Subcutaneous abdominal adipose tissue (tissue), 5 donors: ENCODE measurements at regions not wholly inside any gene's neighbourhood (a gene's known extent, or its start where the extent isn't known, plus 50 kb on each side); places are given as distances from the start of the nearest gene placed in this dataset.

Experiments used
- H3K27ac ChIP-seq: one replicate; pipeline ENCODE4 v1.7.0; 2013; ENCODE audit warnings: low read depth, mild to moderate bottlenecking, inconsistent platforms, low read length, moderate library complexity
- H3K27me3 ChIP-seq, 5 donors: one replicate each; pipeline ENCODE4 v1.7.0; 2013; ENCODE audit warnings: low read length in 5 of 5, inconsistent platforms in 1 of 5; ENCODE audit not compliant: control insufficient read depth in 5 of 5, insufficient read depth in 4 of 5
- H3K36me3 ChIP-seq, 5 donors: one replicate each; pipeline ENCODE4 v1.7.0; 2013; ENCODE audit warnings: low read length in 5 of 5; ENCODE audit not compliant: control insufficient read depth in 5 of 5, insufficient read depth in 5 of 5
- H3K4me1 ChIP-seq, 5 donors: one replicate each; pipeline ENCODE4 v1.7.0; 2013; ENCODE audit warnings: low read length in 5 of 5, mild to moderate bottlenecking in 3 of 5, moderate library complexity in 1 of 5; ENCODE audit not compliant: control insufficient read depth in 5 of 5, insufficient read depth in 5 of 5
- H3K4me3 ChIP-seq, 5 donors: one replicate each; pipeline ENCODE4 v1.7.0; 2013; ENCODE audit warnings: low read length in 5 of 5, low read depth in 1 of 5
- H3K9ac ChIP-seq, 5 donors: one replicate each; pipeline ENCODE4 v1.7.0; 2013; ENCODE audit warnings: low read length in 5 of 5, mild to moderate bottlenecking in 4 of 5, moderate library complexity in 3 of 5
- H3K9me3 ChIP-seq, 5 donors: one replicate each; pipeline ENCODE4 v1.7.0; 2013; ENCODE audit warnings: low read length in 5 of 5; ENCODE audit not compliant: control insufficient read depth in 5 of 5
- donor health status: healthy.
- donor health status: healthy.
- donor health status: healthy.
- donor health status: healthy.
- donor health status: healthy.

DNA sequence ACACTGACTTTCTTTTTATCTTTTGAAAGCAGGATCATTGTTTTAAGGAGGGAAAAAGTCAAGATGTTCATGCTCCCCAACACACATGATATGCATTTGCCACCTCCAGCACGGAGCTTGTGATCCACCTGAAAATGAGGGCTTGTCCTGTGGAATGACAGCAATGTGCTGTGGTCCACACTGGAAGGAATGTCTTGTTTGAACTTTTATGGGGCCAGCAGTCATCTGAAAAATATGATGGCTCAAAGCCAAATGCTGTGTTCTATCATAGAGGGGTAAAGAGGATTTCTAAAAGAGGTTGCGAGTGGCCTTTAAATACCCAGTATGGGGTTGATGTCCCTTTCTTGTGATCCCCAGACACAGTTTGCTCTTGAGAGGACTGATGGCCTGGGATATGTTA is 226.5 kb upstream of the SPRED2 start:
- peaks cover 0 to 2% (median 0%) of the 10 kb centered on the region in 5 donors for H3K9me3 ChIP-seq
- no peak overlapping the region for H3K27ac ChIP-seq
- H3K4me1 ChIP-seq, result peaks cover 0 to 10% (median 7%) of the 10 kb centered on the region in 5 donors
- H3K4me3 ChIP-seq, result no peak overlapping the region
- no peak overlapping the region for H3K9ac ChIP-seq
- no peaks in the 10 kb centered on the region for H3K36me3 ChIP-seq
- H3K27me3 ChIP-seq, result peaks cover 0 to 3% (median 0%) of the 10 kb centered on the region in 5 donors

DNA sequence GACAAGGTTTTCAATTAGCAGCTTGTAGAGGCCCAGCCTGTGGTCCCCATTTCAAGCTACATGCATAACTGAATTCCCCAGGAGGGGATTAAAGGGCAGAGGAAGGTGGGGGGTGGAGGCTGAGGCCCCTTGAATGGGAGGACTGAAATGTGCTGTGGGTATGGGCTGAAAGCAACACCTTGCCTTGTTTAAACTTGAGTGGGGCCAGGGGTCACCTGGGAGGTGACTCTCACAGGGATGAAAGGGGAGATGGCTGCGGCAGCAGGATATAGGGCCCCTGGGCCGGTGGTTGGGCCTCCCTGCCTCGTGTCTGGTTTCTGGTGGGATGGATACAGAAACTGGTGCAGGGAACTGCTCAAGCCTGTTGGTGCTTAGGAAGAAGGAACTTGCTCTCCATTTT is 225.9 kb upstream of the SPRED2 start:
- H3K4me3 ChIP-seq, result no peak overlapping the region
- no peaks in the 10 kb centered on the region for H3K36me3 ChIP-seq
- peaks cover 0 to 2% (median 0%) of the 10 kb centered on the region in 5 donors for H3K9me3 ChIP-seq
- H3K9ac ChIP-seq, result no peak overlapping the region
- H3K27ac ChIP-seq, result no peak overlapping the region
- peaks cover 0 to 3% (median 0%) of the 10 kb centered on the region in 5 donors for H3K27me3 ChIP-seq
- peaks cover 0 to 10% (median 7%) of the 10 kb centered on the region in 5 donors for H3K4me1 ChIP-seq

DNA sequence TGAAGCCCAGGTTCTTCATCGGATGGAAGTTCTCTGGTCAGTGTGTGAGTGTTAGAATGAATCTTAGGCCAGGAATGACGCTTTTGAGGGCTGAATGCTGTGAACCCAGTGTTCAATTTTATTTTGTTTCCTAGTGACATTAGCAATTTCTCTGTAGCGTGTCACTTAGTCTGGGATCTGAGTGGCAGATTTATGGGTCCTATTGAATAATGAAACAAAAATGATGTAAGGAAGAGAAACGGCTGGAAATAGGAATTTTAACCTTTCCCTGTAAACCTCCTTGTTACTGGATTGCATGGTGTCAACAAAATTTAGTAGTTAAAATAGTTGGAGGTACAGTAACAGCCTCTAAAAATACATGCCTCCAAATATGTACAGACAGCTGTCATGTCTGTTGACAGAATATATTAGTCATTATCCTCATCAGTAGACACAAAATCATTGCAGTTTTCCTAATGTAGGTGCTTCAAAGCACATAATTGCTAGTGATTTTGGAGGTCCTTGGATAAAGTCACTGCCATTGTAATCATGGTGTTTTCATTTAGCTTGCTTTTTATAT is 223.8 kb upstream of the SPRED2 start:
- Histone ChIP-seq H3K27ac (no peak overlapping the region), H3K9ac (no peak overlapping the region), H3K27me3 (peaks cover 0 to 3% (median 0%) of the 10 kb centered on the region in 5 donors), H3K4me3 (no peak overlapping the region), H3K36me3 (no peaks in the 10 kb centered on the region), H3K9me3 (peaks cover 0 to 2% (median 0%) of the 10 kb centered on the region in 5 donors), H3K4me1 (no peaks in the 10 kb centered on the region)

DNA sequence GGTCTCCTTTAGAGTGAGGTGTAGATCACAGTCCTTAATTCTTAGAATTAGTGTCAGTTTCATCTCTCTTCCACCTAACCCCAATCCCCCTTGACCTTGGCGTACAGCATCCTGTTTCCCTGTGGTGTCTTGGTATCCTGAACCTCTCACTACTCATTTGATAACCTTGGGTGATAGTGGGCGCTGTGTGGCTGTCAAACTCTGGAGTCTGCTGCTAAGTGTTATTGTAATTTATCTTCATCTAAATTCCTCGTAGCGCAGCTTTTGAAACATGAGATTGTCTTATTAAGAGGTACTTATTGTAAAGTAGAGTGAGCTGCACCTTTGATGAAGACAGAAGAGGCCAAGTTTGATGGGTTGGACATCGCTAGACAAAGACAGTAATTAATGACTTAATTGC is 222.6 kb upstream of the SPRED2 start:
- Histone ChIP-seq H3K36me3 (no peaks in the 10 kb centered on the region), H3K27me3 (peaks cover 0 to 3% (median 0%) of the 10 kb centered on the region in 5 donors), H3K27ac (no peak overlapping the region), H3K4me3 (no peak overlapping the region), H3K9me3 (peaks cover 0 to 2% (median 0%) of the 10 kb centered on the region in 5 donors), H3K9ac (no peak overlapping the region), H3K4me1 (no peaks in the 10 kb centered on the region)

DNA sequence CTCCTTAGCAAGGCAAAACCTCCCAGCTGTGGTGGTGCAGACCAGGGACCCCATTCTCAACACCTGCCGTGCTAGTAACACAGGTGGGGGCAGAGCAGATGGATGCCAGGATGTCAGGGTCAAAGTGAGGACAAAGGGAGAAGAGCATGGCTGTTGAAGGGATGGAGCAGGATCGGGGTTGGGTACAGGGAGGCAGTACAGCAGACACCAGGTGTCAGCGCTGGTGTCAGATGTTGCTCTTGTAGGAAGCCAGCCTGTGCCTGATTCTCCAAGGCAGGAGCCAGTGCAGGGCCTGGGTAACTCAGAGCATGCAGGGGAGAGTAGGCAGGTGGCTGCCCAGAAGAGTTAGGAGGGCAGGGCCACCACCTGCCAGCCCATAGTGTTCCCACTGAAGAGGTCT is 222.1 kb upstream of the SPRED2 start:
- H3K9me3 ChIP-seq, result peaks cover 0 to 2% (median 0%) of the 10 kb centered on the region in 5 donors
- no peak overlapping the region for H3K9ac ChIP-seq
- no peaks in the 10 kb centered on the region for H3K4me1 ChIP-seq
- no peak overlapping the region for H3K27ac ChIP-seq
- peaks cover 0 to 3% (median 0%) of the 10 kb centered on the region in 5 donors for H3K27me3 ChIP-seq
- no peak overlapping the region for H3K4me3 ChIP-seq
- H3K36me3 ChIP-seq, result no peaks in the 10 kb centered on the region

DNA sequence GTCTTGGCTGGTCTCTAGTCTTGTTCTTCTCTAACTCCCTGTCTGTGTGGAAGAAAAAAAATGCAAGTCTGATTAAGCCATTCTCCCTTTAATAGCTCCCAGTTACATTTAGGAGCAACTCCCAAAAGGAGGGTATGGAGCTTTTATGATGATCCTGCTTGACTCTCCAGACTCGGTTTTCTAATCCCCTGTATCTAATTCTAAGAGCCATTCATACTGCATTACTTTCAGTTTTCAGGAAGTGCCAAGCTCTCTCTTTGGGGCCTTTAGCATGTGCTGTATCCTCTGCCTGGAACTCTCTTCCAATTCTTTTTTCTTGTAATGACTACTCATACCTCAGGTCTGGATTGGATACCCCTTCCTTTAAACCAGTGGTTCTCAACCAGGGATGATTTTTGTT is 219.7 kb upstream of the SPRED2 start:
- H3K9me3 ChIP-seq, result peaks cover 0 to 2% (median 0%) of the 10 kb centered on the region in 5 donors
- no peaks in the 10 kb centered on the region for H3K4me1 ChIP-seq
- H3K9ac ChIP-seq, result no peak overlapping the region
- no peaks in the 10 kb centered on the region for H3K27me3 ChIP-seq
- H3K4me3 ChIP-seq, result no peak overlapping the region
- H3K36me3 ChIP-seq, result no peaks in the 10 kb centered on the region
- H3K27ac ChIP-seq, result no peak overlapping the region

DNA sequence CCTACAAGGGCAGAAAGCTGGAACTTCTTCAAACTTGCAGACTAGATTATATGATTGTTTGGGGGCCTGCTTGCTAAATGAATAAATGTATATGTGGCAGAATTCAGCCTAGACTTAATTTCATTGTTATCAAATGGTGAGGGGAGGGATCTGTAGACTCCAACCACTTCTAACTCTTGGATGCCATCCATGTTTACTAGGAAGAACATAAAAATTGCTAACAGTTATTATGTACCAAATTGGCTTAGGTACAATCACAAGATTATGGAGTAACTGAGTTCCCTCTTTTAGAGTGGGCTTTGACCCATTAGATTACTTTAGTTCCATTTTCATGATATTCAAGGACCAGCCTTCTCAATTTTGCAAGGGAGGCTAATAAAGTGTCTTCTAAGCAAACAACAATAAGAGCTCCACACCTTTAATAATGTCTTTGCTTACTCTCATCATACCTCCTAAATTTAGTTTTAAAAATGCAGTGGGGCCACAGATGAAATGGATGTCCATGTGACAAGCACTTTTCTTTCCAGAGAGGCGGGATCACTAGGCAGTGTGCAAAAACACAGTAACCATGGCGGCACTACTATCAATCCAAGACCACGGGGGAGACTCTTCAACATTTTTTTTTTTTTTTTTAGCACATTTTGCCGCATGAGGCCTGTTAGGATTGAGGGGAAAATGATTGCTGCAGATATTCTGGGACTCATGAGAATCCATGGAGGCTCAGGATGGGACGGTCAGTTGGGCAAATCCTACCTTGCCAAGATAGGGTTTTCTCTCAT is 217.6 kb upstream of the SPRED2 start:
- Histone ChIP-seq H3K9ac (no peak overlapping the region), H3K27ac (no peak overlapping the region), H3K36me3 (no peaks in the 10 kb centered on the region), H3K4me3 (no peak overlapping the region), H3K9me3 (peaks cover 0 to 2% (median 0%) of the 10 kb centered on the region in 5 donors), H3K27me3 (no peaks in the 10 kb centered on the region), H3K4me1 (no peaks in the 10 kb centered on the region)

DNA sequence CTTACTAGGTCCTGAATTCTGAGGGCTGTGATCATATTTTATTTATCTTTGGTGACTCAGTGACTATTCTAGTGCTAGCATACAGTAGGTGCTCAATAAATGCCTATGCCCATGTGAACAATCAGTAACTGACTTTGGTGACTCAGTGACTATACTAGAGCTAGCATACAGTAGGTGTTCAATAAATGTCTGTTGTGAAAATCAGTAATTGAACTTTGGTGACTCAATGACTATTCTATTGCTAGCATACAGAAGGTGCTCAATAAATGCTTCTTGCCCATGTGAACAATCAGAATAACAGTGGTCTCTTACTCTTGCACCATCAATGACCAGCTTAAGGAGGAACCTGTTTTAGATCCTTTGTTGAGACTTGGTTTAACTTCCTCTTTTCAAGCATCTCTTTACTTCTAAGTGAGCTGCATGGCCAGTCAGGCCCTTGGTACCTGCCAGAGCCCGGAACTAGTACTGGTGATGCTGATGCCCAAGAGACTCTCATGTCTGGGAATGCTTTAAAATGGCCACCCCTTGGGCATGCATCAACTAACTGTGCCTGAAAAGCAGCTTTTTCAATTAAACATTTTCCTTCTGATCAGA is 214.9 kb upstream of the SPRED2 start:
- H3K27me3 ChIP-seq, result no peaks in the 10 kb centered on the region
- H3K4me1 ChIP-seq, result no peaks in the 10 kb centered on the region
- no peak overlapping the region for H3K27ac ChIP-seq
- no peak overlapping the region for H3K4me3 ChIP-seq
- H3K9me3 ChIP-seq, result no peaks in the 10 kb centered on the region
- no peaks in the 10 kb centered on the region for H3K36me3 ChIP-seq
- no peak overlapping the region for H3K9ac ChIP-seq

DNA sequence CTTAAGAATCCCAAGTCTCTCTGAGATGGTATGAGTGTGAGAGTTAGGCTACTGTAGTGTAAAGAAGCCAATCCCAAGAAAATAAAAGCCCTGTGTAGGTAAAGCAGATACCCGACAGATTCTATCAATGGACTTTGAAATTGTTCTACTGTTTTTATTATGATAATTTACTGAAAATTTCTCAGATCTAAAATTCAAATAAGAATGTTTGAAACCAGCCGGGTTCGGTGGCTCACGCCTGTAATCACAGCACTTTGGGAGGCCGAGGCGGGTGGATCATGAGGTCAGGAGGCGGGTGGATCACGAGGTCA is 208.3 kb upstream of the SPRED2 start:
- Histone ChIP-seq H3K36me3 (no peaks in the 10 kb centered on the region), H3K9ac (no peak overlapping the region), H3K27me3 (no peaks in the 10 kb centered on the region), H3K4me1 (peaks cover 0 to 4% (median 3%) of the 10 kb centered on the region in 5 donors), H3K27ac (no peak overlapping the region), H3K4me3 (no peak overlapping the region), H3K9me3 (no peaks in the 10 kb centered on the region)

DNA sequence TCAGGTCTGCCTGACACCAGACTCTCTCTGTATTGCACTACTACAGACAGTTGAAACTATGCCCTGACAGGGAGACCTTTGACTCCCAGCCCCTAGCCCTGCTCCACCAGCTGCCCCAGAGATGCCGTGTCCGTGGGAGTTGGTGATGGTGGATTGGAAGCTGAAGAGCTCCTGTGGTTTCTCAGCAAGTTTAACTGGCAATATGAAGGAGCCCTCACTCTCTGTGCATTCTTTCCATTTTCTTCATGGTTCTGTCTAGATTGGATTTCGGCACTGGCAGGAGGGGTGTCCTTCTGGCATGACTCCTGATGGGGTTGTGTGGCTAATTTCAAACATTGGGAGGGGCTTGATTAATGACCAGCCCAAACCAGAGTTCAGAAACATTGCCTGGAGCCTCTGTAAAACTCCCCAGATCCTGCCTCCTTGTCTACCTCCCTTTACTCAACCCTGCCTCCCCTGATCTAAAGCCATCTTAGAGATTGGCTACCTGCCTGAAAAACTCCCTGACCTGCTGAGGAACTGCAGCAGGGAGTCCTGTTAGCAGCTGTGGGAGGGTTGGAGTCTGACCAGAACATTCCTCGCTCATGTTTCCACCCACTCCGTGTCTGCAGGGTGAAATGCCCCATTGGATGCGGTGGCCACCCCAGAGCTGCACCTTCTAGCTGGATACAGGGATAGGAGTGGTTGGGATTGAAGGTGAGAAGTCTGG is 206.9 kb upstream of the SPRED2 start:
- no peaks in the 10 kb centered on the region for H3K36me3 ChIP-seq
- no peak overlapping the region for H3K27ac ChIP-seq
- no peaks in the 10 kb centered on the region for H3K9me3 ChIP-seq
- H3K27me3 ChIP-seq, result no peaks in the 10 kb centered on the region
- no peak overlapping the region for H3K9ac ChIP-seq
- H3K4me1 ChIP-seq, result peaks cover 0 to 4% (median 3%) of the 10 kb centered on the region in 5 donors
- H3K4me3 ChIP-seq, result no peak overlapping the region
